Neural progenitor cell (in vitro differentiated cells): ENCODE measurements at regions not wholly inside any gene's neighbourhood (a gene's known extent, or its start where the extent isn't known, plus 50 kb on each side); places are given as distances from the start of the nearest gene placed in this dataset.
A peak's percentile ranks its signal among the peaks of the same experiment; 100 is the strongest.

ENCODE experiments used
- DNase-seq: peaks from one replicate; pipeline ENCODE4 v3.0.0-alpha.2; 2016; ENCODE audit warnings: low spot score
- H2AFZ ChIP-seq: fragments of 200-600 bp; sonication (generic); replicated peaks from 2 replicates; pipeline ENCODE4 v1.6.1; 2016; ENCODE audit warnings: antibody characterized with exemption
- H3F3A ChIP-seq: fragments of 200-600 bp; sonication (generic); 2 replicates; pipeline ENCODE4 v1.6.1; 2016; ENCODE audit warnings: antibody characterized with exemption, low read depth
- H3K27ac ChIP-seq: fragments of 200-600 bp; sonication (generic); 2 replicates; pipeline ENCODE4 v1.5.1; 2016; ENCODE audit warnings: mild to moderate bottlenecking
- H3K27me3 ChIP-seq: fragments of 200-600 bp; sonication (generic); 2 replicates; pipeline ENCODE4 v1.6.1; 2016; ENCODE audit warnings: mild to moderate bottlenecking, moderate library complexity
- H3K36me3 ChIP-seq: fragments of 200-600 bp; sonication (generic); 2 replicates; pipeline ENCODE4 v1.5.1; 2016
- H3K4me1 ChIP-seq: fragments of 200-600 bp; sonication (generic); 2 replicates; pipeline ENCODE4 v1.6.1; 2016; ENCODE audit warnings: mixed run types
- H3K4me2 ChIP-seq: fragments of 200-600 bp; sonication (generic); 2 replicates; pipeline ENCODE4 v1.6.1; 2016
- H3K4me3 ChIP-seq: fragments of 200-600 bp; sonication (generic); 2 replicates; pipeline ENCODE4 v1.5.1; 2016
- H3K79me2 ChIP-seq: fragments of 200-600 bp; sonication (generic); 2 replicates; pipeline ENCODE4 v1.6.1; 2016; ENCODE audit warnings: low read depth
- H3K9ac ChIP-seq: fragments of 200-600 bp; sonication (generic); 2 replicates; pipeline ENCODE4 v1.6.1; 2016
- H3K9me3 ChIP-seq: fragments of 200-600 bp; sonication (generic); 2 replicates; pipeline ENCODE4 v1.5.1; 2016; ENCODE audit warnings: low read depth
- H4K20me1 ChIP-seq: fragments of 200-600 bp; sonication (generic); 2 replicates; pipeline ENCODE4 v1.6.1; 2016; ENCODE audit warnings: low read depth
- H3K27ac Mint-ChIP-seq: 3 replicates; pipeline ENCODE4 v1.8.0; 2021; ENCODE audit warnings: mixed read lengths
- H3K27me3 Mint-ChIP-seq: 2 replicates; pipeline ENCODE4 v1.8.0; 2022; ENCODE audit warnings: low read depth, mild to moderate bottlenecking, inconsistent platforms, moderate library complexity, mixed read lengths; ENCODE audit not compliant: insufficient read depth
- H3K36me3 Mint-ChIP-seq: 3 replicates; pipeline ENCODE4 v1.8.0; 2021; ENCODE audit warnings: mixed read lengths
- H3K4me1 Mint-ChIP-seq: 3 replicates; pipeline ENCODE4 v1.8.0; 2021; ENCODE audit warnings: mixed read lengths
- H3K4me3 Mint-ChIP-seq: 3 replicates; pipeline ENCODE4 v1.8.0; 2021; ENCODE audit warnings: mild to moderate bottlenecking, moderate library complexity, mixed read lengths
- H3K9me3 Mint-ChIP-seq: 3 replicates; pipeline ENCODE4 v1.8.0; 2020; ENCODE audit warnings: mixed read lengths
- EZH2 ChIP-seq: fragments of 200-600 bp; sonication (generic); IDR thresholded peaks from 2 replicates; pipeline ENCODE4 v1.6.1; 2017; ENCODE audit warnings: antibody characterized with exemption, mild to moderate bottlenecking, moderate library complexity
- EZH2phosphoT487 ChIP-seq: fragments of 200-600 bp; sonication (generic); IDR thresholded peaks from 2 replicates; pipeline ENCODE4 v1.6.1; 2017; ENCODE audit warnings: antibody characterized with exemption
- TF ChIP-seq, protein P1 (sequence below): fragments of 200-600 bp; sonication (generic); IDR thresholded peaks from 2 replicates; pipeline ENCODE4 v1.5.1; 2017; ENCODE audit warnings: antibody characterized with exemption, mild to moderate bottlenecking

DNA sequence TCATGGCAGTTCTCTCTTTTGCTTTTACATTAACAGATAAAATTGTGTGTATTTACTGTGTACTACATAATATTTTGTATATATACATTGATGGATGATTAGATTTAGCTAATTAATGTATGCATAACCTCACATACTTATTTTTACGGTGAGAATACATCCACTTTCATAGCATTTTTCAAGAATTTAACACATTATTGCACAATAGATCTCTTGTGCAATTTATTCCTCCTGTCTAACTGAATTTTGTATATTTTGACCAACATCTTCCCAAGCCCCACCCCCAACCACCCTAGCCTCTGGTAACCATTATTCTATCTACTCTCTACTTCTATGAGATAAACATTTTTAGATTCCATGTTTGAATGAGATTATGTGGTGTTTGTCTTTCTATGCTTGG is 194.7 kb downstream of the RBM26 start:
- Mint-ChIP-seq H3K4me3 (no peak overlapping the region), H3K36me3 (no peaks in the 10 kb centered on the region), H3K27ac (no peak overlapping the region), H3K27me3 (no peaks in the 10 kb centered on the region), H3K4me1 (no peaks in the 10 kb centered on the region), H3K9me3 (peaks cover 3% of the 10 kb centered on the region)
- Histone ChIP-seq H3K36me3 (no peaks in the 10 kb centered on the region), H3K9me3 (no peaks in the 10 kb centered on the region), H3K4me2 (no peak overlapping the region), H3K4me1 (no peaks in the 10 kb centered on the region), H3K4me3 (no peak overlapping the region), H3K27ac (no peak overlapping the region), H4K20me1 (no peaks in the 10 kb centered on the region), H3K9ac (no peak overlapping the region), H3F3A (no peaks in the 10 kb centered on the region), H3K27me3 (no peaks in the 10 kb centered on the region), H2AFZ (no peak overlapping the region), H3K79me2 (no peaks in the 10 kb centered on the region)
- no peak for TF ChIP-seq EZH2phosphoT487
- TF ChIP-seq EZH2, result no peak
- TF ChIP-seq, protein P1, sequence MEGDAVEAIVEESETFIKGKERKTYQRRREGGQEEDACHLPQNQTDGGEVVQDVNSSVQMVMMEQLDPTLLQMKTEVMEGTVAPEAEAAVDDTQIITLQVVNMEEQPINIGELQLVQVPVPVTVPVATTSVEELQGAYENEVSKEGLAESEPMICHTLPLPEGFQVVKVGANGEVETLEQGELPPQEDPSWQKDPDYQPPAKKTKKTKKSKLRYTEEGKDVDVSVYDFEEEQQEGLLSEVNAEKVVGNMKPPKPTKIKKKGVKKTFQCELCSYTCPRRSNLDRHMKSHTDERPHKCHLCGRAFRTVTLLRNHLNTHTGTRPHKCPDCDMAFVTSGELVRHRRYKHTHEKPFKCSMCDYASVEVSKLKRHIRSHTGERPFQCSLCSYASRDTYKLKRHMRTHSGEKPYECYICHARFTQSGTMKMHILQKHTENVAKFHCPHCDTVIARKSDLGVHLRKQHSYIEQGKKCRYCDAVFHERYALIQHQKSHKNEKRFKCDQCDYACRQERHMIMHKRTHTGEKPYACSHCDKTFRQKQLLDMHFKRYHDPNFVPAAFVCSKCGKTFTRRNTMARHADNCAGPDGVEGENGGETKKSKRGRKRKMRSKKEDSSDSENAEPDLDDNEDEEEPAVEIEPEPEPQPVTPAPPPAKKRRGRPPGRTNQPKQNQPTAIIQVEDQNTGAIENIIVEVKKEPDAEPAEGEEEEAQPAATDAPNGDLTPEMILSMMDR, result no peak
- no peak for DNase-seq

DNA sequence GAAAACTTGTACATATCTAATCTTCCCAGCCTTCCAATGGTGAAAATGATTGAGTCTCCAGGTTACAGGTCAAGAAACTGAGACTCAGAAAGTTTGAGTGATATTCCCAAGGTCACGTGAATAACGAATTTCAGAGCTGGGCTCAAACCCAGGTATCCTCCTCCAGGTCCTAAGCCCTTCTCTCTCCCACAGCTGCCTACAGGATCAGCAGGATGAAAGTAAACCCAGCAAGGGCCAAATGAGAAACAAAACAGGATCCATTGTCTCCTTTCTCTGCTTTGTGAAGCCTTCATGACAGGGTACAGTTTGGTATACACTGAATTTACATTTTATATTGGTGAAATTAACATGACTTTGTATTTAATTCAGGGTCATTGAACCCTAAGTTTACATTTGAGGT is 208.1 kb downstream of the RBM26 start:
- Histone ChIP-seq H3K27me3 (no peaks in the 10 kb centered on the region), H2AFZ (no peak overlapping the region), H3K27ac (no peak overlapping the region), H3F3A (no peaks in the 10 kb centered on the region), H4K20me1 (no peaks in the 10 kb centered on the region), H3K9me3 (no peaks in the 10 kb centered on the region), H3K9ac (no peak overlapping the region), H3K36me3 (no peaks in the 10 kb centered on the region), H3K4me1 (peaks cover 8% of the 10 kb centered on the region), H3K4me3 (no peak overlapping the region), H3K79me2 (no peaks in the 10 kb centered on the region), H3K4me2 (no peak overlapping the region)
- Mint-ChIP-seq H3K27ac (no peak overlapping the region), H3K4me1 (no peaks in the 10 kb centered on the region), H3K36me3 (no peaks in the 10 kb centered on the region), H3K27me3 (peaks cover 4% of the 10 kb centered on the region), H3K9me3 (no peaks in the 10 kb centered on the region), H3K4me3 (no peak overlapping the region)
- DNase-seq, result peak; percentile 18
- TF ChIP-seq, protein P1, result no peak
- TF ChIP-seq EZH2, result no peak
- no peak for TF ChIP-seq EZH2phosphoT487

DNA sequence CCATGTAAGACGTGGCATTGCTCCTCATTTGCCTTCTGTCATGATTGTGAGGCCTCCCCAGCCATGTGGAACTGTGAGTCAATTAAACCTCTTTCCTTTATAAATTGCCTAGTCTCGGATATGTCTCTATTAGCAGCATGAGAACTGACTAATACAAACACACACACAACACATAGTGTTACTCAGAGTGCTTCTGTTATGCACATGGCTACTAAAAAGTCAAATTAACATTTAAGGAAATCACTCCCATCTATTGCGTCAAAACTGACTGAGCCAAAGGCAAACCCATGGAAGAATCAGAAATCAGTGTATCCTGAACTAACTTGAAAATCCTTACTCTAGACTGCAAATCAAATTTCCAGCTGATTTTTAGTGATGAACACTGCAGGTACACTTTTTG is 209.2 kb downstream of the RBM26 start:
- H3K79me2 ChIP-seq, result no peaks in the 10 kb centered on the region
- peaks cover 8% of the 10 kb centered on the region for H3K4me1 ChIP-seq
- TF ChIP-seq EZH2phosphoT487, result no peak
- no peak for TF ChIP-seq EZH2
- TF ChIP-seq, protein P1, result no peak
- H3K27ac ChIP-seq, result no peak overlapping the region
- H3K9ac ChIP-seq, result no peak overlapping the region
- H2AFZ ChIP-seq, result no peak overlapping the region
- no peaks in the 10 kb centered on the region for H3K36me3 Mint-ChIP-seq
- H3K4me3 ChIP-seq, result no peak overlapping the region
- H3K4me1 Mint-ChIP-seq, result no peaks in the 10 kb centered on the region
- no peaks in the 10 kb centered on the region for H4K20me1 ChIP-seq
- H3K36me3 ChIP-seq, result no peaks in the 10 kb centered on the region
- H3K27me3 ChIP-seq, result no peaks in the 10 kb centered on the region
- no peak overlapping the region for H3K4me3 Mint-ChIP-seq
- H3K4me2 ChIP-seq, result no peak overlapping the region
- H3F3A ChIP-seq, result no peaks in the 10 kb centered on the region
- no peak overlapping the region for H3K27ac Mint-ChIP-seq
- no peaks in the 10 kb centered on the region for H3K9me3 Mint-ChIP-seq
- no peaks in the 10 kb centered on the region for H3K9me3 ChIP-seq
- no peak for DNase-seq
- H3K27me3 Mint-ChIP-seq, result peaks cover 4% of the 10 kb centered on the region
